Psoas muscle (tissue), 7 donors: ENCODE measurements at regions not wholly inside any gene's neighbourhood (a gene's known extent, or its start where the extent isn't known, plus 50 kb on each side); places are given as distances from the start of the nearest gene placed in this dataset.

Experiments used
- ATAC-seq, 4 donors: fragments of 200-7000 bp; cut with Tn5 transposase; one replicate each; pipeline ENCODE4 v1.9.1; 2020; ENCODE audit warnings: moderate library complexity in 3 of 4, mild to moderate bottlenecking in 2 of 4
- DNase-seq, 2 donors: peaks; one replicate each; pipeline ENCODE4 v3.0.0-alpha.2; 2020
- H3K27ac ChIP-seq: fragments of 200-600 bp; one replicate; pipeline ENCODE4 v1.8.0; 2022
- H3K27me3 ChIP-seq, 3 donors: fragments of 200-600 bp in 1 of 3; one replicate each; pipeline versions ENCODE4 v1.6.1 to v1.8.0; 2013 to 2022; ENCODE audit warnings: low read length in 2 of 3, mild to moderate bottlenecking in 2 of 3, moderate library complexity in 1 of 3; ENCODE audit not compliant: insufficient read depth in 3 of 3
- H3K36me3 ChIP-seq, 2 donors: fragments of 200-600 bp in 1 of 2; one replicate each; pipeline versions ENCODE4 v1.6.1 to v1.8.0; 2013 to 2022; ENCODE audit warnings: low read depth in 1 of 2, mild to moderate bottlenecking in 1 of 2, moderate library complexity in 1 of 2; ENCODE audit not compliant: insufficient read depth in 1 of 2
- H3K4me1 ChIP-seq: fragments of 200-600 bp; one replicate; pipeline ENCODE4 v1.8.0; 2022
- H3K4me3 ChIP-seq: fragments of 200-600 bp; one replicate; pipeline ENCODE4 v1.8.0; 2022; ENCODE audit warnings: mild to moderate bottlenecking
- H3K9me3 ChIP-seq: fragments of 200-600 bp; one replicate; pipeline ENCODE4 v1.8.0; 2022
- CTCF ChIP-seq: fragments of 200-600 bp; IDR thresholded peaks from one replicate; pipeline ENCODE4 v1.8.0; 2022; ENCODE audit warnings: antibody characterized with exemption
- WGBS, 3 donors: extraction: QIAGEN DNeasy Blood & Tissue Kit; methylation state at CpG; one replicate each; pipeline versions ENCODE4 v1.1.6 to v1.1.7; 2013; 5-methylcytosine and 5-hydroxymethylcytosine counted together
- intact Hi-C, 2 donors: fragments of 100-400 bp; cut with DNase I; formaldehyde crosslinking; loops; one replicate each; pipeline versions ENCODE4 v1.11.0 to v1.14.2; 2022
- donor health status: healthy with polysubstance abuse.
- donor health status: DM: no; HTN: no; CAD: no; lungs with moderate emphysema.
- donor health status: Bipolar disorder and iron deficiency.
- donor health status: healthy.
- donor health status: DM: yes; HTN: yes; CAD: no.
- donor health status: DM: no; HTN: no; CAD: no.
- donor health status: DM: yes; HTN: yes; CAD: no.

GRCh38 chr2:16429431-16430145 is 236.0 kb downstream of the CYRIA start:
- WGBS, 3 donors: 48 to 74% (median 60%) methylated on average over 2 of the region's 2 CpGs
- ATAC-seq (no peak), DNase-seq (no peak)
- no peaks in the 10 kb centered on the region for H3K4me1 ChIP-seq
- intact Hi-C loops: no loop called here
- no peak overlapping the region for H3K4me3 ChIP-seq
- no peaks in the 10 kb centered on the region for H3K27me3 ChIP-seq
- no peaks in the 10 kb centered on the region for H3K9me3 ChIP-seq
- H3K36me3 ChIP-seq: no peaks in the 10 kb centered on the region
- no peak overlapping the region for H3K27ac ChIP-seq
- TF ChIP-seq CTCF: no peak

- Histone ChIP-seq H3K27ac (no peak overlapping the region), H3K9me3 (no peaks in the 10 kb centered on the region), H3K27me3 (no peaks in the 10 kb centered on the region), H3K4me3 (no peak overlapping the region), H3K36me3 (no peaks in the 10 kb centered on the region), H3K4me1 (no peaks in the 10 kb centered on the region)
- intact Hi-C loops: no loop called here
- no peak for DNase-seq
- no peak for TF ChIP-seq CTCF
- no peak for ATAC-seq
- WGBS, 3 donors: 72 to 76% (median 73%) methylated on average over 2 of the region's 2 CpGs
These were observed 236.6 kb downstream of the CYRIA start for GRCh38 chr2:16429002-16429401.

- Histone ChIP-seq H3K4me3 (no peak overlapping the region), H3K9me3 (no peaks in the 10 kb centered on the region), H3K27me3 (no peaks in the 10 kb centered on the region), H3K36me3 (no peaks in the 10 kb centered on the region), H3K4me1 (no peaks in the 10 kb centered on the region), H3K27ac (no peak overlapping the region)
- peak in 1 of 4 donors; percentile 46 for ATAC-seq
- DNase-seq: no peak
- WGBS, 3 donors: 4 to 15% (median 12%) methylated on average over 6 of the region's 6 CpGs
- intact Hi-C loops: no loop called here
- TF ChIP-seq CTCF: no peak
These were observed 239.9 kb downstream of the CYRIA start for GRCh38 chr2:16425462-16426336.

GRCh38 chr2:16420421-16420820 is 245.2 kb downstream of the CYRIA start:
- Histone ChIP-seq H3K36me3 (no peaks in the 10 kb centered on the region), H3K4me1 (no peaks in the 10 kb centered on the region), H3K27ac (no peak overlapping the region), H3K9me3 (no peaks in the 10 kb centered on the region), H3K4me3 (no peak overlapping the region), H3K27me3 (no peaks in the 10 kb centered on the region)
- DNase-seq: no peak
- intact Hi-C loops: no loop called here
- 66 to 70% (median 70%) methylated on average over 1 of the region's 1 CpG for WGBS, 3 donors
- no peak for ATAC-seq
- no peak for TF ChIP-seq CTCF
